RPMI8226 (cell line): ENCODE measurements at regions not wholly inside any gene's neighbourhood (a gene's known extent, or its start where the extent isn't known, plus 50 kb on each side); places are given as distances from the start of the nearest gene placed in this dataset.

Experiments
- DNase-seq: peaks from one replicate; pipeline ENCODE4 v3.0.0-alpha.2; 2015

GRCh38 chr6:2414885-2415547 lies 169.6 kb upstream of the GMDS start:
- no peak for DNase-seq

GRCh38 chr6:2412731-2413130 lies 167.3 kb upstream of the GMDS start:
- no peak for DNase-seq

- no peak for DNase-seq
Measured at GRCh38 chr6:2410656-2411380, 165.4 kb upstream of the GMDS start.

GRCh38 chr6:2407525-2407924 lies 162.1 kb upstream of the GMDS start:
- no peak for DNase-seq

GRCh38 chr6:2404211-2404929 lies 159.0 kb upstream of the GMDS start:
- no peak for DNase-seq

GRCh38 chr6:2403546-2403945 lies 158.1 kb upstream of the GMDS start:
- DNase-seq: no peak

GRCh38 chr6:2396846-2397630 lies 151.6 kb upstream of the GMDS start:
- DNase-seq: peak; percentile 9

- DNase-seq: no peak
Measured at GRCh38 chr6:2396042-2396657, 150.7 kb upstream of the GMDS start.

- DNase-seq: no peak
Measured at GRCh38 chr6:2388554-2389324, 143.3 kb upstream of the GMDS start.

- no peak for DNase-seq
Measured at GRCh38 chr6:2387445-2387844, 142.0 kb upstream of the GMDS start.

GRCh38 chr6:2385471-2385983 lies 140.1 kb upstream of the GMDS start:
- DNase-seq: no peak

- DNase-seq: no peak
Measured at GRCh38 chr6:2384528-2384927, 139.1 kb upstream of the GMDS start.

GRCh38 chr6:2381872-2382661 lies 136.7 kb upstream of the GMDS start:
- DNase-seq: no peak

GRCh38 chr6:2378891-2379652 lies 133.7 kb upstream of the GMDS start:
- no peak for DNase-seq

GRCh38 chr6:2378046-2378657 lies 132.7 kb upstream of the GMDS start:
- no peak for DNase-seq

GRCh38 chr6:2376429-2377355 lies 131.3 kb upstream of the GMDS start:
- DNase-seq: no peak

GRCh38 chr6:2375443-2375842 lies 130.0 kb upstream of the GMDS start:
- no peak for DNase-seq

- DNase-seq: peak; percentile 60
Measured at GRCh38 chr6:2369606-2370005, 124.2 kb upstream of the GMDS start.
